ENCODE measurements at regions not wholly inside any gene's neighbourhood (a gene's known extent, or its start where the extent isn't known, plus 50 kb on each side); places are given as distances from the start of the nearest gene placed in this dataset.

- DNase-seq, result no peak
Observed at GRCh38 chr3:107992976-107993684, 97.7 kb downstream of the CD47 start.

- DNase-seq, result no peak
Observed at GRCh38 chr3:107990926-107991325, 99.9 kb downstream of the CD47 start.

- no peak for DNase-seq
Observed at GRCh38 chr3:107990433-107990832, 100.4 kb downstream of the CD47 start.

- DNase-seq, result no peak
Observed at GRCh38 chr3:107989661-107990060, 101.2 kb downstream of the CD47 start.

- peak; percentile 5 for DNase-seq
Observed at GRCh38 chr3:107988460-107989175, 102.2 kb downstream of the CD47 start.

- no peak for DNase-seq
Observed at GRCh38 chr3:107987036-107987939, 103.5 kb downstream of the CD47 start.

GRCh38 chr3:107986505-107986904 is 104.3 kb downstream of the CD47 start:
- DNase-seq, result no peak

- peak; percentile 4 for DNase-seq
Observed at GRCh38 chr3:107985496-107985895, 105.3 kb downstream of the CD47 start.

GRCh38 chr3:107983247-107983646 is 107.6 kb downstream of the CD47 start:
- no peak for DNase-seq

- no peak for DNase-seq
Observed at GRCh38 chr3:107982165-107982564, 108.7 kb downstream of the CD47 start.

GRCh38 chr3:107981471-107982111 is 109.2 kb downstream of the CD47 start:
- no peak for DNase-seq

GRCh38 chr3:107979538-107979937 is 111.3 kb downstream of the CD47 start:
- no peak for DNase-seq

- no peak for DNase-seq
Observed at GRCh38 chr3:107978131-107979055, 112.4 kb downstream of the CD47 start.

GRCh38 chr3:107977221-107978130 is 113.4 kb downstream of the CD47 start:
- DNase-seq, result no peak

GRCh38 chr3:107976202-107976800 is 114.5 kb downstream of the CD47 start:
- no peak for DNase-seq

- DNase-seq, result no peak
Observed at GRCh38 chr3:107975529-107976201, 115.2 kb downstream of the CD47 start.

GRCh38 chr3:107973961-107974360 is 116.9 kb downstream of the CD47 start:
- no peak for DNase-seq

- no peak for DNase-seq
Observed at GRCh38 chr3:107973152-107973551, 117.7 kb downstream of the CD47 start.

- no peak for DNase-seq
Observed at GRCh38 chr3:107970993-107971580, 119.7 kb downstream of the CD47 start.

Measured in activated CD4-positive, alpha-beta T cell treated with anti-CD3 and anti-CD28 coated beads, Interleukin-2, amount 50 U/mL, for 1 hour (primary cell).